Sigmoid colon (tissue), 6 donors: ENCODE measurements at regions not wholly inside any gene's neighbourhood (a gene's known extent, or its start where the extent isn't known, plus 50 kb on each side); places are given as distances from the start of the nearest gene placed in this dataset.

Source experiments
- DNase-seq: peaks from one replicate; pipeline ENCODE4 v3.0.0-alpha.2; 2019
- H3K27ac ChIP-seq, 4 donors: fragments of 200-600 bp; sonication (generic); one replicate each; pipeline ENCODE4 v1.5.1; 2016 to 2019; ENCODE audit warnings: mild to moderate bottlenecking in 1 of 4
- H3K27me3 ChIP-seq, 3 donors: fragments of 200-600 bp; sonication (generic); one replicate each; pipeline ENCODE4 v1.5.1; 2019; ENCODE audit warnings: mild to moderate bottlenecking in 1 of 3
- H3K36me3 ChIP-seq, 4 donors: fragments of 200-600 bp; sonication (generic); one replicate each; pipeline ENCODE4 v1.5.1; 2016 to 2019
- H3K4me1 ChIP-seq, 4 donors: fragments of 200-600 bp; sonication (generic); one replicate each; pipeline ENCODE4 v1.5.1; 2017 to 2019
- H3K4me3 ChIP-seq, 4 donors: fragments of 200-600 bp; sonication (generic); one replicate each; pipeline ENCODE4 v1.5.1; 2017 to 2019; ENCODE audit warnings: mild to moderate bottlenecking in 2 of 4, moderate library complexity in 1 of 4
- H3K9me3 ChIP-seq, 4 donors: fragments of 200-600 bp in 3 of 4; sonication (generic) in 3 of 4; one replicate each; pipeline versions ENCODE4 v1.5.1 to v1.6.1; 2013 to 2019
- EP300 ChIP-seq, 4 donors: sonication (generic); formaldehyde crosslinking; IDR thresholded peaks; one replicate each; pipeline ENCODE4 v1.6.1; 2017; ENCODE audit warnings: antibody characterized with exemption in 4 of 4
- POLR2A ChIP-seq, 2 donors: fragments of 450-650 bp; IDR thresholded peaks; one replicate each; pipeline ENCODE4 v1.6.1; 2016; ENCODE audit warnings: antibody characterized with exemption in 2 of 2, mild to moderate bottlenecking in 2 of 2, moderate library complexity in 2 of 2
- POLR2AphosphoS5 ChIP-seq, 4 donors: sonication (generic); formaldehyde crosslinking; IDR thresholded peaks; one replicate each; pipeline ENCODE4 v1.6.1; 2017; ENCODE audit warnings: antibody characterized with exemption in 4 of 4
- WGBS, 2 donors: extraction: QIAGEN DNeasy Blood & Tissue Kit; methylation state at CpG; one replicate each; pipeline ENCODE4 v1.1.7; 2013; 5-methylcytosine and 5-hydroxymethylcytosine counted together
- intact Hi-C: fragments of 100-400 bp; cut with DNase I; formaldehyde crosslinking; loops from one replicate; pipeline ENCODE4 v1.15.1; 2023
- TF ChIP-seq, protein P1 (sequence below), 4 experiments: fragments of 450-650 bp in 3 of 4; fragments of 200-600 bp in 1 of 4; IDR thresholded peaks; one replicate each; pipeline ENCODE4 v1.5.1; 2016 to 2019; ENCODE audit warnings: antibody characterized with exemption in 4 of 4, mild to moderate bottlenecking in 3 of 4, moderate library complexity in 2 of 4
- donor health status: healthy with polysubstance abuse.
- donor health status: healthy.

DNA sequence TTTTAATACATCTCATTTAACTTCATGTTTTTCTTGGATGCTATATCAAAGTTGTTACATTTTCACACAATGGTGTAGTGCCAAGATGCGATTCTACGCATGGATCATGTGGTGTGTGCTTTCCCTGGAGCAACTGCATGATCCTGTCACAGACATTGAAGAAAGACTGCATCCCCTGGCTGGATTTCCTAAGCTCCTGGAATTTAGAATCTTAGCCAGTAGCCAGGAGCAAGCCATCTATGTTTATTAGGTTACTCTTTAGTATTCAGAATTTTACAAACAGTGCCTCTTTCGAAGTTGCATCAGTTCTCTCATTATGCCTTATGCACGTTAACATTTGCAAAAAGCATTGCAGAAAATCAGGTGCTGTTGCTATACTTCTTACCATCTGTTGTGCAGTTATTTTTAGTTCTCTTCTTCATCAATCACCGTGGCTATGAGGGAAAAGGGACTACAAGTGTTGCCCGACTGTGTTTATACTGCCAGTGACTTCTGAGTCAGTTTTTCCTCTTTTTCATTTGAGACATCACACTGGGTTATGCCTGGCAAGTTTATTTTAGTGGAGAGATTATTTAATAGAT, 584.2 kb downstream of the BCKDHB start:
- TF ChIP-seq EP300 (IDR thresholded peaks at IDR 0.05) (no peak), POLR2AphosphoS5 (IDR thresholded peaks at IDR 0.05) (no peak), POLR2A (IDR thresholded peaks at IDR 0.05) (no peak)
- TF ChIP-seq, protein P1, sequence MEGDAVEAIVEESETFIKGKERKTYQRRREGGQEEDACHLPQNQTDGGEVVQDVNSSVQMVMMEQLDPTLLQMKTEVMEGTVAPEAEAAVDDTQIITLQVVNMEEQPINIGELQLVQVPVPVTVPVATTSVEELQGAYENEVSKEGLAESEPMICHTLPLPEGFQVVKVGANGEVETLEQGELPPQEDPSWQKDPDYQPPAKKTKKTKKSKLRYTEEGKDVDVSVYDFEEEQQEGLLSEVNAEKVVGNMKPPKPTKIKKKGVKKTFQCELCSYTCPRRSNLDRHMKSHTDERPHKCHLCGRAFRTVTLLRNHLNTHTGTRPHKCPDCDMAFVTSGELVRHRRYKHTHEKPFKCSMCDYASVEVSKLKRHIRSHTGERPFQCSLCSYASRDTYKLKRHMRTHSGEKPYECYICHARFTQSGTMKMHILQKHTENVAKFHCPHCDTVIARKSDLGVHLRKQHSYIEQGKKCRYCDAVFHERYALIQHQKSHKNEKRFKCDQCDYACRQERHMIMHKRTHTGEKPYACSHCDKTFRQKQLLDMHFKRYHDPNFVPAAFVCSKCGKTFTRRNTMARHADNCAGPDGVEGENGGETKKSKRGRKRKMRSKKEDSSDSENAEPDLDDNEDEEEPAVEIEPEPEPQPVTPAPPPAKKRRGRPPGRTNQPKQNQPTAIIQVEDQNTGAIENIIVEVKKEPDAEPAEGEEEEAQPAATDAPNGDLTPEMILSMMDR (IDR thresholded peaks at IDR 0.05): no peak
- 61 to 75% methylated on average over 6 of the region's 6 CpGs for WGBS, 2 donors
- no peak for DNase-seq
- Histone ChIP-seq H3K9me3 (peaks cover 0 to 5% (median 0%) of the 10 kb centered on the region in 4 donors), H3K27ac (no peak overlapping the region), H3K36me3 (no peaks in the 10 kb centered on the region), H3K4me3 (no peak overlapping the region), H3K27me3 (no peaks in the 10 kb centered on the region), H3K4me1 (peaks cover 0 to 11% (median 0%) of the 10 kb centered on the region in 4 donors)
- intact Hi-C loops: no loop called here

DNA sequence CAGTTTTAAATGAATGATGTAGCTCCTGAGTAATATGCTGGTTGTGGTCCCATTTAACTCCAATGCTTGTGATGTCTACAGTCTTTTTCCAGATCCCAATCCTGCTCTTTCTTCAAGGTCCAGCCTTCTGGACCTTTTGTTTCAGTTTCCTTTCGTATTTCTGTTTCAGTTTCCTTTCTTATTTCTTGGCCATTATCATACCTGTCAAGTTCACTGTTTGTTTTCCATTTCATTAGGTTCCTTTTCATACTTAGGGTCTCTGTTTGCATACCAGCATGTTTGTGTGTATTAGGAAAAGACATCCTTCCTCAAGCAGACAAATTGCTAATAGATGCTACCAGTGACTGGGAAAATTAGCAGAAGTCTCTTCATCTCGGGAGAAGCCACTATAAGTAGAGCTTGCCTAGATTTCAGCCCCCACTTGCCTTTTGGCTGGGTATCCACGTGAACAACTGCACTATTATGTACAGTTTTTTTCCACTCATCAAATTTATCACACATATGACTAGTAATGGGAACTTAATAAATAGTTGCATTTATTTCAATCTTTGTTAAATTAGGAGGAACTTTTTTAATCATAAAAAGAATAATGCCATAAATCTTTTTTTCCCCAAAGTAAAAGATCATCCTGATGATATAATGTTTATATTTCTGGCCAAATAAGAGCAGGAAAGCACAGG, 583.4 kb downstream of the BCKDHB start:
- H3K4me1 ChIP-seq: peaks cover 0 to 11% (median 0%) of the 10 kb centered on the region in 4 donors
- WGBS, 2 donors: 50 to 56% methylated on average over 3 of the region's 3 CpGs
- intact Hi-C loops: no loop called here
- H3K4me3 ChIP-seq: no peak overlapping the region
- no peaks in the 10 kb centered on the region for H3K27me3 ChIP-seq
- TF ChIP-seq, protein P1 (IDR thresholded peaks at IDR 0.05): no peak
- TF ChIP-seq POLR2AphosphoS5 (IDR thresholded peaks at IDR 0.05) (no peak), EP300 (IDR thresholded peaks at IDR 0.05) (no peak), POLR2A (IDR thresholded peaks at IDR 0.05) (no peak)
- DNase-seq: no peak
- H3K36me3 ChIP-seq: no peaks in the 10 kb centered on the region
- H3K27ac ChIP-seq: no peak overlapping the region
- H3K9me3 ChIP-seq: peaks cover 0 to 5% (median 0%) of the 10 kb centered on the region in 4 donors

DNA sequence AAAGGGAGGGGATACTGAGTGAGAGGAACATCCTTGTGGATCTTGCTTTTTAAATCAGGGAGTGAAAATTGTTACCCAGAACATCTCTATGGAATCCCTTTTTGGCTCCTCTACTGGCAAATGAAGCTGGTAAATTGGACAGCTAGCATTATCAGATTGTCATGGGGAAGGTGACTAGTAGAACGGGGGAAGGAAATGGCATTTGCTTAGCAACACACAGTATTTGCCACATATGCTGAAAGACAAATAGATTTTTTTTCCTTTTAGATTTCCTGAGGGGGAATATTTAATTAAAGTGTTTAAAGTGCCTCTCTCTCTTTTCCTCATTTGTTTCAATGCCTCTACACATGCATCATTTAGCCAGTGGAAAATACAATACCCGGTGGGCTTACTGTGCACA, 573.5 kb downstream of the BCKDHB start:
- no peaks in the 10 kb centered on the region for H3K27me3 ChIP-seq
- H3K4me1 ChIP-seq: no peaks in the 10 kb centered on the region
- no peak for TF ChIP-seq EP300 (IDR thresholded peaks at IDR 0.05)
- no peak for TF ChIP-seq POLR2AphosphoS5 (IDR thresholded peaks at IDR 0.05)
- TF ChIP-seq, protein P1 (IDR thresholded peaks at IDR 0.05): no peak
- no peak for TF ChIP-seq POLR2A (IDR thresholded peaks at IDR 0.05)
- WGBS, 2 donors: 84 to 85% methylated on average over 2 of the region's 2 CpGs
- intact Hi-C loops: no loop called here
- H3K27ac ChIP-seq: no peak overlapping the region
- H3K36me3 ChIP-seq: no peaks in the 10 kb centered on the region
- no peak for DNase-seq
- H3K4me3 ChIP-seq: no peak overlapping the region
- H3K9me3 ChIP-seq: peaks cover 0 to 4% (median 0%) of the 10 kb centered on the region in 4 donors

GRCh38 chr6:80676386-80676785, 569.9 kb downstream of the BCKDHB start:
- intact Hi-C loops: no loop called here
- Histone ChIP-seq H3K27ac (no peak overlapping the region), H3K4me3 (no peak overlapping the region), H3K9me3 (peaks cover 0 to 4% (median 0%) of the 10 kb centered on the region in 4 donors), H3K4me1 (no peaks in the 10 kb centered on the region), H3K36me3 (no peaks in the 10 kb centered on the region), H3K27me3 (no peaks in the 10 kb centered on the region)
- TF ChIP-seq POLR2AphosphoS5 (IDR thresholded peaks at IDR 0.05): no peak
- TF ChIP-seq, protein P1 (IDR thresholded peaks at IDR 0.05): no peak
- TF ChIP-seq EP300 (IDR thresholded peaks at IDR 0.05): no peak
- TF ChIP-seq POLR2A (IDR thresholded peaks at IDR 0.05): no peak
- DNase-seq: no peak
- WGBS, 2 donors: 60 to 79% methylated on average over 3 of the region's 3 CpGs
